Natural killer cell (primary cell): ENCODE measurements at regions not wholly inside any gene's neighbourhood (a gene's known extent, or its start where the extent isn't known, plus 50 kb on each side); places are given as distances from the start of the nearest gene placed in this dataset.

ENCODE experiments used
- ATAC-seq, 3 donors: fragments of 150-1000 bp in 2 of 3; fragments of 200-7000 bp in 1 of 3; cut with Tn5 transposase; 1 replicate in 1 of 3; 2 replicates in 2 of 3; pipeline ENCODE4 v1.10.0; 2021; ENCODE audit warnings: mild to moderate bottlenecking in 2 of 3, moderate library complexity in 2 of 3
- DNase-seq, 2 donors: peaks; one replicate each; pipeline versions ENCODE4 v3.0.0 to v3.0.0-alpha.2; 2013 to 2021; ENCODE audit warnings: mixed read lengths in 1 of 2
- H3K27ac ChIP-seq: one replicate; pipeline ENCODE4 v1.5.1; 2013; ENCODE audit warnings: mild to moderate bottlenecking, low read length
- H3K27me3 ChIP-seq: one replicate; pipeline ENCODE4 v1.6.1; 2013; ENCODE audit warnings: low read length; ENCODE audit not compliant: control insufficient read depth, insufficient read depth
- H3K36me3 ChIP-seq: one replicate; pipeline ENCODE4 v1.6.1; 2013; ENCODE audit warnings: low read length; ENCODE audit not compliant: control insufficient read depth, insufficient read depth
- H3K4me1 ChIP-seq: one replicate; pipeline ENCODE4 v1.6.1; 2013; ENCODE audit warnings: low read length; ENCODE audit not compliant: control insufficient read depth, insufficient read depth
- H3K4me3 ChIP-seq: one replicate; pipeline ENCODE4 v1.5.1; 2013; ENCODE audit warnings: low read length
- H3K9me3 ChIP-seq: one replicate; pipeline ENCODE4 v1.6.1; 2013; ENCODE audit warnings: low read length; ENCODE audit not compliant: control insufficient read depth, insufficient read depth
- H3K27ac Mint-ChIP-seq, 2 donors: one replicate each; pipeline ENCODE4 v1.8.0; 2022; ENCODE audit warnings: mild to moderate bottlenecking in 2 of 2, mixed read lengths in 2 of 2, moderate library complexity in 1 of 2
- H3K27me3 Mint-ChIP-seq, 2 donors: one replicate each; pipeline ENCODE4 v1.8.0; 2022; ENCODE audit warnings: low read depth in 2 of 2, mixed read lengths in 2 of 2
- H3K36me3 Mint-ChIP-seq: one replicate; pipeline ENCODE4 v1.8.0; 2022; ENCODE audit warnings: mixed read lengths
- H3K4me1 Mint-ChIP-seq, 2 donors: one replicate each; pipeline ENCODE4 v1.8.0; 2022; ENCODE audit warnings: mixed read lengths in 2 of 2
- H3K4me3 Mint-ChIP-seq: one replicate; pipeline ENCODE4 v1.8.0; 2022; ENCODE audit warnings: mild to moderate bottlenecking, moderate library complexity, mixed read lengths
- H3K9me3 Mint-ChIP-seq, 2 donors: one replicate each; pipeline ENCODE4 v1.8.0; 2022; ENCODE audit warnings: mixed read lengths in 2 of 2
- CTCF ChIP-seq: fragments of 200-600 bp; IDR thresholded peaks from one replicate; pipeline ENCODE4 v1.8.0; 2022; ENCODE audit warnings: antibody characterized with exemption
- WGBS: methylation state at CpG from one replicate; pipeline ENCODE4 v1.1.7; 2013; ENCODE audit warnings: missing lambda C conversion rate; ENCODE audit not compliant: insufficient coverage; 5-methylcytosine and 5-hydroxymethylcytosine counted together
- intact Hi-C: fragments of 100-400 bp; cut with micrococcal nuclease; formaldehyde crosslinking; loops from one replicate; pipeline ENCODE4 v1.14.2; 2022

DNA sequence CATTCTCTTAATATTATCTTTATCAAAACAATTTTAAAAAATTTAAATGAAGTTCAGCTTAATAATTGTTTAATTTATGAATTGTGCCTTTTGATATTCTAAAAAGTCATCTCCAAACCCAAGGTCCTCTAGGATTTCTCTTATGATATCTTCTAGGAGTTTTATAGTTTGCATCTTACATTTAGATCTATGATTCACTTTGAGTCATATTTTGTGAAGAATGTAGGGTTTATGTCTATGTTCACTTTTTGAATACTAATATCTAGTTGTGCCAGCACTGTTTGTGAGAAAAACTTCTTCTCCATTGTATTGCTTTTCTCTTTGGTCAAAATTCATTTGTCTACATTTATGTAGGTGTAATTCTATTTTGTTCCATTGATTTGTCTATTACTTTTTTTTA is 1068.4 kb upstream of the SPRY2 start:
- Histone ChIP-seq H3K27me3 (no peaks in the 10 kb centered on the region), H3K9me3 (peaks cover 7% of the 10 kb centered on the region), H3K4me1 (no peaks in the 10 kb centered on the region), H3K4me3 (no peak overlapping the region), H3K27ac (no peak overlapping the region), H3K36me3 (no peaks in the 10 kb centered on the region)
- Mint-ChIP-seq H3K4me1 (no peaks in the 10 kb centered on the region), H3K27ac (no peak overlapping the region), H3K9me3 (peaks cover 15 to 26% of the 10 kb centered on the region in 2 donors), H3K4me3 (no peak overlapping the region), H3K27me3 (no peaks in the 10 kb centered on the region), H3K36me3 (no peaks in the 10 kb centered on the region)
- intact Hi-C loops, result no loop called here
- ATAC-seq (no peak), DNase-seq (no peak)
- TF ChIP-seq CTCF, result no peak

DNA sequence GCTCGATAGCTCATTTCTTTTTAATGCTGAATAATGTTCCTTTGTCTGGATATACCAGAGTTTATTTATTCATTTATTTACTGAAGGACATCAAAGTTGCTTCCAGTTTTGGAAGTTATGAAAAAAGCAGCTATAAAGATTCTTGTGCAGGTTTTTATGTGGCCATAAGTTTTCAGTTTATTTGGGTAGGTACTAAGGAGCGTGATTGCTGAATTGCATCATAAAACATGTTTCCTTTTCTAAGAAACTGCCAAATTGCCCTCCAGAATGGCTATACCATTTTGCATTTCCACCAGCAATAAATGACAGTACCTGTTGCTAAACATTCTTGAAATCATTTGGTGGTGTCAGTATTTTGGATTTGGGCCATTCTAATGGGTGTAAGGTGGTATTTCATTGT is 1067.7 kb upstream of the SPRY2 start:
- Mint-ChIP-seq H3K27ac (no peak overlapping the region), H3K36me3 (no peaks in the 10 kb centered on the region), H3K27me3 (no peaks in the 10 kb centered on the region), H3K4me3 (no peak overlapping the region), H3K9me3 (peaks cover 15 to 26% of the 10 kb centered on the region in 2 donors), H3K4me1 (no peaks in the 10 kb centered on the region)
- H3K27ac ChIP-seq, result no peak overlapping the region
- no peak for ATAC-seq
- TF ChIP-seq CTCF, result no peak
- H3K27me3 ChIP-seq, result no peaks in the 10 kb centered on the region
- H3K4me1 ChIP-seq, result no peaks in the 10 kb centered on the region
- H3K36me3 ChIP-seq, result no peaks in the 10 kb centered on the region
- H3K9me3 ChIP-seq, result peaks cover 3% of the 10 kb centered on the region
- 88% methylated on average over 1 of the region's 2 CpGs for WGBS
- H3K4me3 ChIP-seq, result no peak overlapping the region
- intact Hi-C loops, result no loop called here
- DNase-seq, result no peak

- Mint-ChIP-seq H3K36me3 (no peaks in the 10 kb centered on the region), H3K27me3 (no peaks in the 10 kb centered on the region), H3K9me3 (peaks cover 12 to 23% of the 10 kb centered on the region in 2 donors), H3K4me1 (no peaks in the 10 kb centered on the region), H3K27ac (no peak overlapping the region), H3K4me3 (no peak overlapping the region)
- DNase-seq, result no peak
- no peaks in the 10 kb centered on the region for H3K36me3 ChIP-seq
- no peak for TF ChIP-seq CTCF
- no peak overlapping the region for H3K27ac ChIP-seq
- no peaks in the 10 kb centered on the region for H3K27me3 ChIP-seq
- no peak overlapping the region for H3K4me3 ChIP-seq
- WGBS, result 80% methylated on average over 4 of the region's 4 CpGs
- H3K9me3 ChIP-seq, result no peaks in the 10 kb centered on the region
- intact Hi-C loops, result no loop called here
- no peak for ATAC-seq
- H3K4me1 ChIP-seq, result no peaks in the 10 kb centered on the region
These were observed 1065.8 kb upstream of the SPRY2 start for GRCh38 chr13:81406639-81407292.

- Mint-ChIP-seq H3K4me1 (no peaks in the 10 kb centered on the region), H3K27me3 (no peaks in the 10 kb centered on the region), H3K27ac (no peak overlapping the region), H3K4me3 (no peak overlapping the region), H3K9me3 (peaks cover 10 to 18% of the 10 kb centered on the region in 2 donors), H3K36me3 (no peaks in the 10 kb centered on the region)
- H3K36me3 ChIP-seq, result no peaks in the 10 kb centered on the region
- intact Hi-C loops, result no loop called here
- TF ChIP-seq CTCF, result no peak
- H3K4me1 ChIP-seq, result no peaks in the 10 kb centered on the region
- WGBS, result 88% methylated on average over 1 of the region's 3 CpGs
- H3K4me3 ChIP-seq, result no peak overlapping the region
- ATAC-seq (no peak), DNase-seq (no peak)
- H3K27ac ChIP-seq, result no peak overlapping the region
- no peaks in the 10 kb centered on the region for H3K27me3 ChIP-seq
- H3K9me3 ChIP-seq, result no peaks in the 10 kb centered on the region
These were observed 1065.1 kb upstream of the SPRY2 start for GRCh38 chr13:81406022-81406421.
